Heart right ventricle (tissue), 16 donors: ENCODE measurements at regions not wholly inside any gene's neighbourhood (a gene's known extent, or its start where the extent isn't known, plus 50 kb on each side); places are given as distances from the start of the nearest gene placed in this dataset.

ENCODE experiments used
- ATAC-seq, 8 donors: fragments of 200-7000 bp; cut with Tn5 transposase; one replicate each; pipeline ENCODE4 v1.9.1; 2020; ENCODE audit warnings: mild to moderate bottlenecking in 8 of 8, moderate library complexity in 8 of 8, moderate number of reproducible peaks in 1 of 8
- DNase-seq, 2 donors: peaks; one replicate each; pipeline ENCODE4 v3.0.0-alpha.2; 2020
- H3K27ac ChIP-seq, 10 donors: fragments of 200-600 bp; sonication (generic) in 2 of 10; one replicate each; pipeline versions ENCODE4 v1.5.0 to v1.8.0; 2020 to 2022; ENCODE audit warnings: mild to moderate bottlenecking in 3 of 10
- H3K27me3 ChIP-seq, 7 donors: fragments of 200-600 bp; one replicate each; pipeline ENCODE4 v1.8.0; 2021 to 2022; ENCODE audit warnings: mild to moderate bottlenecking in 2 of 7
- H3K36me3 ChIP-seq, 9 donors: fragments of 200-600 bp; sonication (generic) in 1 of 9; one replicate each; pipeline versions ENCODE4 v1.5.0 to v1.8.0; 2020 to 2022; ENCODE audit warnings: mild to moderate bottlenecking in 2 of 9
- H3K4me1 ChIP-seq, 9 donors: fragments of 200-600 bp; sonication (generic) in 1 of 9; one replicate each; pipeline versions ENCODE4 v1.5.0 to v1.8.0; 2020 to 2022; ENCODE audit warnings: mild to moderate bottlenecking in 4 of 9
- H3K4me3 ChIP-seq, 10 donors: fragments of 200-600 bp; sonication (generic) in 2 of 10; one replicate each; pipeline versions ENCODE4 v1.5.0 to v1.8.0; 2020 to 2022; ENCODE audit warnings: mild to moderate bottlenecking in 7 of 10, moderate library complexity in 2 of 10
- H3K9me3 ChIP-seq, 11 donors: fragments of 200-600 bp in 10 of 11; sonication (generic) in 2 of 11; one replicate each; pipeline versions ENCODE4 v1.5.0 to v1.8.0; 2013 to 2022; ENCODE audit warnings: mild to moderate bottlenecking in 2 of 11, control low read depth in 1 of 11, moderate library complexity in 1 of 11
- WGBS, 2 donors: extraction: QIAGEN DNeasy Blood & Tissue Kit; methylation state at CpG; one replicate each; pipeline ENCODE4 v1.1.7; 2013; ENCODE audit warnings: inconsistent platforms in 1 of 2; 5-methylcytosine and 5-hydroxymethylcytosine counted together
- intact Hi-C, 10 donors: fragments of 100-400 bp; cut with DNase I; formaldehyde crosslinking; loops; one replicate each; pipeline versions ENCODE4 v1.11.1 to v1.14.2; 2022
- TF ChIP-seq, protein P1 (sequence below), 9 donors: fragments of 200-600 bp; sonication (generic) in 2 of 9; IDR thresholded peaks; one replicate each; pipeline versions ENCODE4 v1.5.0 to v1.8.0; 2021 to 2022; ENCODE audit warnings: antibody characterized with exemption in 9 of 9, mild to moderate bottlenecking in 5 of 9, moderate library complexity in 1 of 9
- donor health status: Arrhythmogenic right ventricular cardiomyopathy.
- donor health status: ischemic (EF 13 %, LVEDD 7.1; RV severe dilation, severe dysfunction).
- donor health status: healthy with polysubstance abuse.
- donor health status: DM: no; HTN: yes; CAD: no.
- donor health status: DM: no; HTN: no; CAD: no.
- donor health status: ischemic (EF 25% LVEDD 6.9; RV normal size, moderate dysfunction).
- donor health status: ischemic (EF 25% LVEDD 5.7; RV mildly dilated, moderate dysfunction).
- donor health status: healthy.
- donor health status: DM: yes; HTN: yes; CAD: no.
- donor health status: Ischemic cardiomyopathy.
- donor health status: ischemic (EF 35%, LVEDD 5.7; RV mildly dilated, moderate dysfunction).
- donor health status: nonischemic (EF 11% LVEDD 7.7; RV severe dilation, severe dysfunction).
- donor health status: DM: yes; HTN: yes; CAD: no.
- donor health status: PGD.
- donor health status: ischemic (EF 29% LVEDD 5.4; RV normal size, mild dysfunction).
- donor health status: nonischemic (EF 23%, LVEDD 6.1; RV moderate dilation, normal function).

GRCh38 chr5:125826214-125826613, 597.0 kb upstream of the GRAMD2B start:
- Histone ChIP-seq H3K27ac (no peak overlapping the region), H3K36me3 (no peaks in the 10 kb centered on the region), H3K4me1 (no peaks in the 10 kb centered on the region), H3K4me3 (no peak overlapping the region), H3K9me3 (peaks cover 0 to 4% (median 0%) of the 10 kb centered on the region in 11 donors), H3K27me3 (no peaks in the 10 kb centered on the region)
- intact Hi-C loops = no loop called here
- no peak for DNase-seq
- ATAC-seq = no peak
- TF ChIP-seq, protein P1, sequence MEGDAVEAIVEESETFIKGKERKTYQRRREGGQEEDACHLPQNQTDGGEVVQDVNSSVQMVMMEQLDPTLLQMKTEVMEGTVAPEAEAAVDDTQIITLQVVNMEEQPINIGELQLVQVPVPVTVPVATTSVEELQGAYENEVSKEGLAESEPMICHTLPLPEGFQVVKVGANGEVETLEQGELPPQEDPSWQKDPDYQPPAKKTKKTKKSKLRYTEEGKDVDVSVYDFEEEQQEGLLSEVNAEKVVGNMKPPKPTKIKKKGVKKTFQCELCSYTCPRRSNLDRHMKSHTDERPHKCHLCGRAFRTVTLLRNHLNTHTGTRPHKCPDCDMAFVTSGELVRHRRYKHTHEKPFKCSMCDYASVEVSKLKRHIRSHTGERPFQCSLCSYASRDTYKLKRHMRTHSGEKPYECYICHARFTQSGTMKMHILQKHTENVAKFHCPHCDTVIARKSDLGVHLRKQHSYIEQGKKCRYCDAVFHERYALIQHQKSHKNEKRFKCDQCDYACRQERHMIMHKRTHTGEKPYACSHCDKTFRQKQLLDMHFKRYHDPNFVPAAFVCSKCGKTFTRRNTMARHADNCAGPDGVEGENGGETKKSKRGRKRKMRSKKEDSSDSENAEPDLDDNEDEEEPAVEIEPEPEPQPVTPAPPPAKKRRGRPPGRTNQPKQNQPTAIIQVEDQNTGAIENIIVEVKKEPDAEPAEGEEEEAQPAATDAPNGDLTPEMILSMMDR (IDR thresholded peaks at IDR 0.05) = no peak

DNA sequence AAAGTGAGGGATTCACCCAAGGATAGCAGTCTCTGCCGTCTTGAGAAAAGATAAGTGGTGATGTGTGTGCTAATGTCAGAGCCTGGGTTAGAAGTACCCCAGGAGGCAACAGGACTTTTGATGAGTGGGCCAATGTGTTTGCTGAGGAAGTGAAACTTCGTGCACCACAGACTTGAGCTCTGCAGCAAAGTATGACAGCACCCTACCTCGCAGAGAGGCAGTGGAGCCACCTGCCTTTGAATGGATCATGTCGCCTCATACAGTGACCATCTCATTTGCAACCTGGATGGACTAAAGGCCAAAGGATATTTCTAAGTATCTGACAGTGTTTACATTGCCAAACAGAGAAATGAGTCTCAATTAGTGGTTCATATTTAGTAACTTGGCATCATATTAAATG, 593.9 kb upstream of the GRAMD2B start:
- ATAC-seq (no peak), DNase-seq (no peak)
- Histone ChIP-seq H3K27ac (no peak overlapping the region), H3K36me3 (no peaks in the 10 kb centered on the region), H3K9me3 (peaks cover 0 to 5% (median 0%) of the 10 kb centered on the region in 11 donors), H3K4me3 (no peak overlapping the region), H3K27me3 (no peaks in the 10 kb centered on the region), H3K4me1 (peaks cover 0 to 5% (median 0%) of the 10 kb centered on the region in 9 donors)
- intact Hi-C loops = no loop called here
- TF ChIP-seq, protein P1 (IDR thresholded peaks at IDR 0.05) = no peak
- 75 to 88% methylated on average over 4 of the region's 4 CpGs for WGBS, 2 donors

- TF ChIP-seq, protein P1 (IDR thresholded peaks at IDR 0.05) = no peak
- no peaks in the 10 kb centered on the region for H3K36me3 ChIP-seq
- no peaks in the 10 kb centered on the region for H3K27me3 ChIP-seq
- no peak overlapping the region for H3K27ac ChIP-seq
- no peak overlapping the region for H3K4me3 ChIP-seq
- DNase-seq = no peak
- H3K4me1 ChIP-seq = peaks cover 0 to 17% (median 5%) of the 10 kb centered on the region in 9 donors
- intact Hi-C loops = loop anchor here in 1 of 10 donors (10.0 kb wide), 1 partner anchor 1899 kb away; no protein-coding TSS in a partner anchor
- no peak for ATAC-seq
- peaks cover 0 to 5% (median 0%) of the 10 kb centered on the region in 11 donors for H3K9me3 ChIP-seq
- 63 to 66% methylated on average over 2 of the region's 2 CpGs for WGBS, 2 donors
Measured at GRCh38 chr5:125833398-125833797, 589.8 kb upstream of the GRAMD2B start.

- H3K9me3 ChIP-seq = peaks cover 0 to 5% (median 0%) of the 10 kb centered on the region in 11 donors
- H3K36me3 ChIP-seq = no peaks in the 10 kb centered on the region
- no peak for ATAC-seq
- H3K27ac ChIP-seq = no peak overlapping the region
- DNase-seq = no peak
- TF ChIP-seq, protein P1 (IDR thresholded peaks at IDR 0.05) = no peak
- H3K4me3 ChIP-seq = no peak overlapping the region
- 82 to 85% methylated on average over 10 of the region's 10 CpGs for WGBS, 2 donors
- H3K27me3 ChIP-seq = no peaks in the 10 kb centered on the region
- intact Hi-C loops = loop anchor here in 1 of 10 donors (10.0 kb wide), 1 partner anchor 1900 kb away; no protein-coding TSS in a partner anchor
- H3K4me1 ChIP-seq = peaks cover 0 to 17% (median 5%) of the 10 kb centered on the region in 9 donors
Measured at GRCh38 chr5:125834438-125835115, 588.6 kb upstream of the GRAMD2B start.
